HepG2 (cell line): ENCODE measurements at regions not wholly inside any gene's neighbourhood (a gene's known extent, or its start where the extent isn't known, plus 50 kb on each side); places are given as distances from the start of the nearest gene placed in this dataset.

ENCODE experiments used
- ATAC-seq: fragments of 200-7000 bp; cut with Tn5 transposase; 3 replicates; pipeline ENCODE4 v1.9.1; 2020; ENCODE audit warnings: mild to moderate bottlenecking, moderate library complexity
- BruUV-seq: library from RNA; stranded (reverse); fragments of 400-500 nt; replicated peaks from 2 replicates; lab custom pipeline; 2021; lab: Mats Ljungman, UMichigan
- CTCF ChIA-PET: fragments of 300-600 bp; formaldehyde crosslinking; extraction: SDS; loops from one replicate; lab custom pipeline; 2021; ENCODE audit warnings: low total read pairs, inconsistent platforms, low intra/inter-chr PET ratio; lab: Yijun Ruan, JAX
- POLR2A ChIA-PET: fragments of 350-600 bp; sonication (Branson Sonifier 250); formaldehyde crosslinking; loops from one replicate; lab custom pipeline; 2020; ENCODE audit warnings: antibody characterized with exemption, inconsistent platforms; lab: Yijun Ruan, JAX
- DNase-seq: peaks from one replicate; pipeline ENCODE4 v3.0.0-alpha.2; 2015; ENCODE audit warnings: low spot score
- FAIRE-seq: peaks from 3 replicates; lab custom pipeline; 2011; peaks lifted over from hg19 to GRCh38; lab: Jason Lieb, UNC
- H2AFZ ChIP-seq: one replicate; pipeline ENCODE4 v1.6.1; 2011; ENCODE audit warnings: low read length, inconsistent platforms
- H3K27ac ChIP-seq: fragments of 300-600 bp; 3 replicates; pipeline ENCODE4 v1.8.0; 2011; ENCODE audit warnings: mixed run types, mild to moderate bottlenecking, mixed read lengths, low read length, inconsistent platforms; ENCODE audit not compliant: insufficient read depth; ENCODE audit errors: extremely low read length
- H3K27me3 ChIP-seq, 2 experiments: fragments of 200-600 bp in 1 of 2; 2 replicates in 1 of 2; 3 replicates in 1 of 2; pipeline versions ENCODE4 v1.6.0 to v1.8.0; 2011; ENCODE audit warnings: low read length in 2 of 2, mild to moderate bottlenecking in 2 of 2, moderate library complexity in 2 of 2, inconsistent platforms in 1 of 2; ENCODE audit not compliant: insufficient read depth in 2 of 2, control insufficient read depth in 1 of 2
- H3K36me3 ChIP-seq, 2 experiments: fragments of 200-600 bp in 1 of 2; replicated peaks in 1 of 2; 2 replicates in 1 of 2; 3 replicates in 1 of 2; pipeline versions ENCODE4 v1.5.1 to v1.8.0; 2011; ENCODE audit warnings: low read length in 2 of 2, inconsistent platforms in 1 of 2; ENCODE audit not compliant: insufficient read depth in 2 of 2, control insufficient read depth in 1 of 2
- H3K4me1 ChIP-seq: 2 replicates; pipeline ENCODE4 v1.5.1; 2012; ENCODE audit warnings: low read length, inconsistent platforms; ENCODE audit not compliant: insufficient read depth
- H3K4me2 ChIP-seq: 2 replicates; pipeline ENCODE4 v1.6.0; 2011; ENCODE audit warnings: low read depth, low read length, inconsistent platforms
- H3K4me3 ChIP-seq, 3 experiments: fragments of 200-600 bp in 1 of 3; sonication (generic), shearing (Covaris generic) in 1 of 3; replicated peaks in 1 of 3; 2 replicates each; pipeline ENCODE4 v1.5.1; 2011 to 2016; ENCODE audit warnings: low read length in 3 of 3, inconsistent platforms in 2 of 3, low read depth in 2 of 3, mild to moderate bottlenecking in 2 of 3, control low read depth in 1 of 3, mixed read lengths in 1 of 3; ENCODE audit not compliant: insufficient read depth in 1 of 3
- H3K79me2 ChIP-seq: one replicate; pipeline ENCODE4 v1.6.1; 2011; ENCODE audit warnings: low read length, inconsistent platforms; ENCODE audit not compliant: insufficient read depth
- H3K9ac ChIP-seq: 2 replicates; pipeline ENCODE4 v1.6.0; 2011; ENCODE audit warnings: mild to moderate bottlenecking, low read depth, low read length, inconsistent platforms; ENCODE audit not compliant: insufficient read depth
- H3K9me3 ChIP-seq: 2 replicates; pipeline ENCODE4 v1.5.1; 2012; ENCODE audit warnings: mild to moderate bottlenecking, low read length
- H4K20me1 ChIP-seq: 2 replicates; pipeline ENCODE4 v1.6.0; 2011; ENCODE audit warnings: inconsistent platforms, mild to moderate bottlenecking, low read length, moderate library complexity; ENCODE audit not compliant: insufficient read depth
- NFE2L2 ChIP-seq: fragments of 150-350 bp; IDR thresholded peaks from 2 replicates; pipeline ENCODE4 v1.6.1; 2014; ENCODE audit warnings: low read length
- NR2F6 ChIP-seq, 2 experiments: IDR thresholded peaks; 2 replicates each; pipeline ENCODE4 v1.6.1; 2016; ENCODE audit warnings: antibody characterized with exemption in 1 of 2, mild to moderate bottlenecking in 1 of 2
- ONECUT2 ChIP-seq: sonication (generic); formaldehyde crosslinking; IDR thresholded peaks from 2 replicates; pipeline ENCODE4 v1.4.0; 2020; ENCODE audit warnings: missing genetic modification reagents
- RXRA ChIP-seq: sonication (generic); formaldehyde crosslinking; IDR thresholded peaks from 2 replicates; pipeline ENCODE4 v1.5.1; 2020; ENCODE audit warnings: missing genetic modification reagents
- SNAPC2 ChIP-seq: sonication (generic); formaldehyde crosslinking; IDR thresholded peaks from 2 replicates; pipeline ENCODE4 v1.8.1; 2022; ENCODE audit warnings: mild to moderate bottlenecking, missing genetic modification reagents
- TBX2 ChIP-seq: sonication (generic); formaldehyde crosslinking; IDR thresholded peaks from 2 replicates; pipeline ENCODE4 v1.5.0; 2020; ENCODE audit warnings: missing genetic modification reagents, mild to moderate bottlenecking, borderline replicate concordance
- YEATS4 ChIP-seq: sonication (generic); formaldehyde crosslinking; IDR thresholded peaks from 2 replicates; pipeline ENCODE4 v1.4.0; 2020; ENCODE audit warnings: missing genetic modification reagents, borderline replicate concordance
- ZNF260 ChIP-seq: sonication (generic); formaldehyde crosslinking; IDR thresholded peaks from 2 replicates; pipeline ENCODE4 v1.4.0; 2020; ENCODE audit warnings: missing genetic modification reagents, low read depth, mild to moderate bottlenecking, borderline replicate concordance
- ZNF274 ChIP-seq: sonication (generic); formaldehyde crosslinking; IDR thresholded peaks from 2 replicates; pipeline ENCODE4 v1.5.1; 2020; ENCODE audit warnings: mild to moderate bottlenecking, missing genetic modification reagents
- ZNF761 ChIP-seq: sonication (generic); formaldehyde crosslinking; conservative IDR thresholded peaks from 2 replicates; pipeline ENCODE4 v1.4.0; 2020; ENCODE audit warnings: mild to moderate bottlenecking, missing genetic modification reagents
- WGBS: methylation state at CpG from one replicate; pipeline ENCODE4 v1.1.6; 2017; ENCODE audit warnings: low lambda C conversion rate; 5-methylcytosine and 5-hydroxymethylcytosine counted together
- in situ Hi-C: cut with HindIII; loops from 2 replicates; pipeline ENCODE4 v1.10.0; 2017; ENCODE audit warnings: low pct_unique_long_range_greater_than_20kb; ENCODE audit not compliant: extremely low pct_ligation_motif_present
- intact Hi-C: fragments of 100-400 bp; cut with micrococcal nuclease; formaldehyde crosslinking; loops from one replicate; pipeline ENCODE4 v1.10.0; 2022; ENCODE audit not compliant: unreplicated experiment
- TF ChIP-seq, protein P1 (sequence below): sonication (generic); formaldehyde crosslinking; IDR thresholded peaks from 2 replicates; pipeline ENCODE4 v1.4.0; 2020; ENCODE audit warnings: mild to moderate bottlenecking, missing genetic modification reagents, borderline replicate concordance
- TF ChIP-seq, protein P2 (sequence below): sonication (generic); formaldehyde crosslinking; IDR thresholded peaks from 2 replicates; pipeline ENCODE4 v1.8.0; 2022; ENCODE audit warnings: mild to moderate bottlenecking, missing genetic modification reagents, borderline replicate concordance
- TF ChIP-seq, protein P3 (sequence below): sonication (generic); formaldehyde crosslinking; IDR thresholded peaks from 2 replicates; pipeline ENCODE4 v1.4.0; 2020; ENCODE audit warnings: missing genetic modification reagents, mild to moderate bottlenecking, borderline replicate concordance
- TF ChIP-seq, protein P4 (sequence below): sonication (generic); formaldehyde crosslinking; IDR thresholded peaks from 2 replicates; pipeline ENCODE4 v1.5.0; 2020; ENCODE audit warnings: missing genetic modification reagents, mild to moderate bottlenecking, borderline replicate concordance

DNA sequence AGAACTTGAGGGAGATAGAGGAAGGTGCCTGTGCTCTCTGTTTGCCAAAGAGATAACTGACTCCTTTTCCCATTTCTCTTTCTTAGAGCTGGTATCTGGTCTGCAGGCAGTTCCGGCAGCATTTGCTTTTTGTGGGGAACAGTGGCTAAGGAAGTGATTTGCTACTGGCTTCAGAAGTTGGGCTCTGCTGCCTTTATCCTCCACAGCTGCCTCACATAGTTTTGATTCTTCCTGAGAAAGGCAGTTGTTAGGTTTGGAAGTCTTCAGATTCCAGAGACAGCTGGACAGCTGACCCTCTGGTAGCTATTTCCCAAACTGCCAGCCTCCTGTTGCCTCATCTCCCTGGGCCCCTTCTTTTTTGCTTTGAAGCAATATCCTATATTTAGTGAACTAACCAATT, 62.6 kb upstream of the MACF1 start:
- no peak overlapping the region for H3K9ac ChIP-seq
- H3K79me2 ChIP-seq = no peaks in the 10 kb centered on the region
- H3K4me1 ChIP-seq = peaks cover 15% of the 10 kb centered on the region
- POLR2A ChIA-PET = interaction anchor here (1.4 to 2.6 kb wide), 2 partner anchors 9 to 35 kb away, joined by 3 to 11 read pairs; no protein-coding TSS in a partner anchor
- DNase-seq (no peak), ATAC-seq (no peak), FAIRE-seq (no peak)
- intact Hi-C loops = no loop called here
- H3K9me3 ChIP-seq = no peaks in the 10 kb centered on the region
- no peaks in the 10 kb centered on the region for H3K36me3 ChIP-seq
- CTCF ChIA-PET = no interaction called here
- no peak overlapping the region for H3K27ac ChIP-seq
- no peak overlapping the region for H3K4me3 ChIP-seq
- H4K20me1 ChIP-seq = no peaks in the 10 kb centered on the region
- in situ Hi-C loops = no loop called here
- no TSS peak for BruUV-seq
- H2AFZ ChIP-seq = no peak overlapping the region
- H3K27me3 ChIP-seq = no peaks in the 10 kb centered on the region; a peak in 1 of 5 replicates
- WGBS = 100% methylated on average over 1 of the region's 1 CpG
- no peak overlapping the region for H3K4me2 ChIP-seq
- TF ChIP-seq TBX2 (no peak), YEATS4 (no peak), ZNF260 (no peak), SNAPC2 (no peak), ZNF274 (CRISPR knock-in tag) (no peak), NR2F6 (IDR thresholded peaks at IDR 0.05) (no peak), NR2F6 (CRISPR knock-in tag; IDR thresholded peaks at IDR 0.05) (no peak), NFE2L2 (no peak), ONECUT2 (no peak), RXRA (CRISPR knock-in tag) (no peak), ZNF761 (no peak)
- TF ChIP-seq, protein P1, sequence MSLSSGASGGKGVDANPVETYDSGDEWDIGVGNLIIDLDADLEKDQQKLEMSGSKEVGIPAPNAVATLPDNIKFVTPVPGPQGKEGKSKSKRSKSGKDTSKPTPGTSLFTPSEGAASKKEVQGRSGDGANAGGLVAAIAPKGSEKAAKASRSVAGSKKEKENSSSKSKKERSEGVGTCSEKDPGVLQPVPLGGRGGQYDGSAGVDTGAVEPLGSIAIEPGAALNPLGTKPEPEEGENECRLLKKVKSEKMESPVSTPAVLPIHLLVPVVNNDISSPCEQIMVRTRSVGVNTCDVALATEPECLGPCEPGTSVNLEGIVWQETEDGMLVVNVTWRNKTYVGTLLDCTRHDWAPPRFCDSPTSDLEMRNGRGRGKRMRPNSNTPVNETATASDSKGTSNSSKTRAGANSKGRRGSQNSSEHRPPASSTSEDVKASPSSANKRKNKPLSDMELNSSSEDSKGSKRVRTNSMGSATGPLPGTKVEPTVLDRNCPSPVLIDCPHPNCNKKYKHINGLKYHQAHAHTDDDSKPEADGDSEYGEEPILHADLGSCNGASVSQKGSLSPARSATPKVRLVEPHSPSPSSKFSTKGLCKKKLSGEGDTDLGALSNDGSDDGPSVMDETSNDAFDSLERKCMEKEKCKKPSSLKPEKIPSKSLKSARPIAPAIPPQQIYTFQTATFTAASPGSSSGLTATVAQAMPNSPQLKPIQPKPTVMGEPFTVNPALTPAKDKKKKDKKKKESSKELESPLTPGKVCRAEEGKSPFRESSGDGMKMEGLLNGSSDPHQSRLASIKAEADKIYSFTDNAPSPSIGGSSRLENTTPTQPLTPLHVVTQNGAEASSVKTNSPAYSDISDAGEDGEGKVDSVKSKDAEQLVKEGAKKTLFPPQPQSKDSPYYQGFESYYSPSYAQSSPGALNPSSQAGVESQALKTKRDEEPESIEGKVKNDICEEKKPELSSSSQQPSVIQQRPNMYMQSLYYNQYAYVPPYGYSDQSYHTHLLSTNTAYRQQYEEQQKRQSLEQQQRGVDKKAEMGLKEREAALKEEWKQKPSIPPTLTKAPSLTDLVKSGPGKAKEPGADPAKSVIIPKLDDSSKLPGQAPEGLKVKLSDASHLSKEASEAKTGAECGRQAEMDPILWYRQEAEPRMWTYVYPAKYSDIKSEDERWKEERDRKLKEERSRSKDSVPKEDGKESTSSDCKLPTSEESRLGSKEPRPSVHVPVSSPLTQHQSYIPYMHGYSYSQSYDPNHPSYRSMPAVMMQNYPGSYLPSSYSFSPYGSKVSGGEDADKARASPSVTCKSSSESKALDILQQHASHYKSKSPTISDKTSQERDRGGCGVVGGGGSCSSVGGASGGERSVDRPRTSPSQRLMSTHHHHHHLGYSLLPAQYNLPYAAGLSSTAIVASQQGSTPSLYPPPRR (CRISPR knock-in tag) = no peak
- TF ChIP-seq, protein P2, sequence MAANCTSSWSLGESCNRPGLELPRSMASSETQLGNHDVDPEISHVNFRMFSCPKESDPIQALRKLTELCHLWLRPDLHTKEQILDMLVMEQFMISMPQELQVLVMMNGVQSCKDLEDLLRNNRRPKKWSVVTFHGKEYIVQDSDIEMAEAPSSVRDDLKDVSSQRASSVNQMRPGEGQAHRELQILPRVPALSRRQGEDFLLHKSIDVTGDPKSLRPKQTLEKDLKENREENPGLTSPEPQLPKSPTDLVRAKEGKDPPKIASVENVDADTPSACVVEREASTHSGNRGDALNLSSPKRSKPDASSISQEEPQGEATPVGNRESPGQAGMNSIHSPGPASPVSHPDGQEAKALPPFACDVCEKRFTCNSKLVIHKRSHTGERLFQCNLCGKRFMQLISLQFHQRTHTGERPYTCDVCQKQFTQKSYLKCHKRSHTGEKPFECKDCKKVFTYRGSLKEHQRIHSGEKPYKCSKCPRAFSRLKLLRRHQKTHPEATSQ (CRISPR knock-in tag) = no peak
- TF ChIP-seq, protein P3, sequence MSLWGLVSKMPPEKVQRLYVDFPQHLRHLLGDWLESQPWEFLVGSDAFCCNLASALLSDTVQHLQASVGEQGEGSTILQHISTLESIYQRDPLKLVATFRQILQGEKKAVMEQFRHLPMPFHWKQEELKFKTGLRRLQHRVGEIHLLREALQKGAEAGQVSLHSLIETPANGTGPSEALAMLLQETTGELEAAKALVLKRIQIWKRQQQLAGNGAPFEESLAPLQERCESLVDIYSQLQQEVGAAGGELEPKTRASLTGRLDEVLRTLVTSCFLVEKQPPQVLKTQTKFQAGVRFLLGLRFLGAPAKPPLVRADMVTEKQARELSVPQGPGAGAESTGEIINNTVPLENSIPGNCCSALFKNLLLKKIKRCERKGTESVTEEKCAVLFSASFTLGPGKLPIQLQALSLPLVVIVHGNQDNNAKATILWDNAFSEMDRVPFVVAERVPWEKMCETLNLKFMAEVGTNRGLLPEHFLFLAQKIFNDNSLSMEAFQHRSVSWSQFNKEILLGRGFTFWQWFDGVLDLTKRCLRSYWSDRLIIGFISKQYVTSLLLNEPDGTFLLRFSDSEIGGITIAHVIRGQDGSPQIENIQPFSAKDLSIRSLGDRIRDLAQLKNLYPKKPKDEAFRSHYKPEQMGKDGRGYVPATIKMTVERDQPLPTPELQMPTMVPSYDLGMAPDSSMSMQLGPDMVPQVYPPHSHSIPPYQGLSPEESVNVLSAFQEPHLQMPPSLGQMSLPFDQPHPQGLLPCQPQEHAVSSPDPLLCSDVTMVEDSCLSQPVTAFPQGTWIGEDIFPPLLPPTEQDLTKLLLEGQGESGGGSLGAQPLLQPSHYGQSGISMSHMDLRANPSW (CRISPR knock-in tag) = no peak
- TF ChIP-seq, protein P4, sequence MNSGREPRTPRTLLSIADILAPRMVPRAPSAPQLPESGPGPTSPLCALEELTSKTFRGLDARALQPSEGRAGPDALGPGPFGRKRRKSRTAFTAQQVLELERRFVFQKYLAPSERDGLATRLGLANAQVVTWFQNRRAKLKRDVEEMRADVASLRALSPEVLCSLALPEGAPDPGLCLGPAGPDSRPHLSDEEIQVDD = no peak
